ENCODE measurements at regions not wholly inside any gene's neighbourhood (a gene's known extent, or its start where the extent isn't known, plus 50 kb on each side); places are given as distances from the start of the nearest gene placed in this dataset.

- no peak for DNase-seq (ENCODE audit: low read depth, low spot score)
- no peak overlapping the region for H3K27ac ChIP-seq
Observed at GRCh38 chr18:49663899-49664890, 102.3 kb downstream of the LIPG start.

- no peak for DNase-seq (ENCODE audit: low read depth, low spot score)
Observed at GRCh38 chr18:49662506-49662905, 100.6 kb downstream of the LIPG start.

GRCh38 chr18:49658823-49659404 lies 97.1 kb downstream of the LIPG start:
- no peak overlapping the region for H3K27ac ChIP-seq
- DNase-seq (ENCODE audit: low read depth, low spot score): no peak

More at GRCh38 chr18:49662506-49662905, 100.6 kb downstream of the LIPG start:
- no peak overlapping the region for H3K27ac ChIP-seq

GRCh38 chr18:49656073-49656692 lies 94.3 kb downstream of the LIPG start:
- peak overlapping the region; percentile 65 for H3K27ac ChIP-seq
- DNase-seq (ENCODE audit: low read depth, low spot score): peak; percentile 98

GRCh38 chr18:49655266-49656072 lies 93.6 kb downstream of the LIPG start:
- H3K27ac ChIP-seq: peak overlapping the region; percentile 65
- DNase-seq (ENCODE audit: low read depth, low spot score): no peak

GRCh38 chr18:49654347-49654746 lies 92.5 kb downstream of the LIPG start:
- no peak overlapping the region for H3K27ac ChIP-seq
- DNase-seq (ENCODE audit: low read depth, low spot score): no peak

GRCh38 chr18:49652881-49653724 lies 91.2 kb downstream of the LIPG start:
- H3K27ac ChIP-seq: no peak overlapping the region
- DNase-seq (ENCODE audit: low read depth, low spot score): no peak

- DNase-seq (ENCODE audit: low read depth, low spot score): no peak
- H3K27ac ChIP-seq: no peak overlapping the region
Observed at GRCh38 chr18:49651033-49651432, 89.2 kb downstream of the LIPG start.

GRCh38 chr18:49650426-49650891 lies 88.6 kb downstream of the LIPG start:
- no peak for DNase-seq (ENCODE audit: low read depth, low spot score)
- H3K27ac ChIP-seq: no peak overlapping the region

GRCh38 chr18:49648811-49649210 lies 87.0 kb downstream of the LIPG start:
- H3K27ac ChIP-seq: no peak overlapping the region
- no peak for DNase-seq (ENCODE audit: low read depth, low spot score)
